ENCODE measurements at regions not wholly inside any gene's neighbourhood (a gene's known extent, or its start where the extent isn't known, plus 50 kb on each side); places are given as distances from the start of the nearest gene placed in this dataset.

DNA sequence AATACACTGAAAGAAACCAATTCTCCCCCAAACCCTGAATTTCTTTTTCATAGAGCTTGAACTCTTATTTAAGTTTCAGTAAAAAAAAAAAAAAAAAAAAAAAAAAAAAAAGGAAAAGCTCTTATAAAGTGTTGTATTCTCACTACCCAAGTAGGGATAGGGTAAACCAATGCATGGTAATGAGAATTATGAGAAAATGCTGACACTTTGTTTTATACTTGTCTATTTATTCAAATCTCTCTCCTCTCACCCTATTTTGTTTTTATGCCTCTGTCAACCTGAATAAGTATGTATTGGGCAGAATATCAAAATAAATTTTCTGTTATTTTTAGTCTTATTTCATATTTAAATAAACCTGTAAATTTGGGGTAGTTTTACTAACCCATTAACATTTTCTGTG, 181.9 kb downstream of the GJA1 start:
- intact Hi-C loops (cut with micrococcal nuclease): no loop called here
- no peaks in the 10 kb centered on the region for H3K36me3 ChIP-seq (ENCODE audit: control insufficient read depth, insufficient read depth, low read length)
- no peaks in the 10 kb centered on the region for H3K4me1 ChIP-seq (ENCODE audit: control insufficient read depth, insufficient read depth, low read length)
- TF ChIP-seq, protein P1, sequence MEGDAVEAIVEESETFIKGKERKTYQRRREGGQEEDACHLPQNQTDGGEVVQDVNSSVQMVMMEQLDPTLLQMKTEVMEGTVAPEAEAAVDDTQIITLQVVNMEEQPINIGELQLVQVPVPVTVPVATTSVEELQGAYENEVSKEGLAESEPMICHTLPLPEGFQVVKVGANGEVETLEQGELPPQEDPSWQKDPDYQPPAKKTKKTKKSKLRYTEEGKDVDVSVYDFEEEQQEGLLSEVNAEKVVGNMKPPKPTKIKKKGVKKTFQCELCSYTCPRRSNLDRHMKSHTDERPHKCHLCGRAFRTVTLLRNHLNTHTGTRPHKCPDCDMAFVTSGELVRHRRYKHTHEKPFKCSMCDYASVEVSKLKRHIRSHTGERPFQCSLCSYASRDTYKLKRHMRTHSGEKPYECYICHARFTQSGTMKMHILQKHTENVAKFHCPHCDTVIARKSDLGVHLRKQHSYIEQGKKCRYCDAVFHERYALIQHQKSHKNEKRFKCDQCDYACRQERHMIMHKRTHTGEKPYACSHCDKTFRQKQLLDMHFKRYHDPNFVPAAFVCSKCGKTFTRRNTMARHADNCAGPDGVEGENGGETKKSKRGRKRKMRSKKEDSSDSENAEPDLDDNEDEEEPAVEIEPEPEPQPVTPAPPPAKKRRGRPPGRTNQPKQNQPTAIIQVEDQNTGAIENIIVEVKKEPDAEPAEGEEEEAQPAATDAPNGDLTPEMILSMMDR (IDR thresholded peaks at IDR 0.05): no peak
- H3K36me3 Mint-ChIP-seq: no peaks in the 10 kb centered on the region
- no peak overlapping the region for H3K4me3 Mint-ChIP-seq
- H3K9me3 Mint-ChIP-seq: peaks cover 3 to 8% of the 10 kb centered on the region in 2 donors
- no peak overlapping the region for H3K4me3 ChIP-seq (ENCODE audit: low read length)
- H3K27me3 Mint-ChIP-seq (ENCODE audit: low read depth in 2 of 2): no peaks in the 10 kb centered on the region
- no peaks in the 10 kb centered on the region for H3K9me3 ChIP-seq (ENCODE audit: control insufficient read depth, insufficient read depth, low read length)
- ATAC-seq: no peak
- H3K27me3 ChIP-seq (ENCODE audit: control insufficient read depth, insufficient read depth, low read length): no peaks in the 10 kb centered on the region
- no peak overlapping the region for H3K27ac Mint-ChIP-seq
- no peaks in the 10 kb centered on the region for H3K4me1 Mint-ChIP-seq
- no peak overlapping the region for H3K27ac ChIP-seq (ENCODE audit: low read length)
- no peak for DNase-seq

DNA sequence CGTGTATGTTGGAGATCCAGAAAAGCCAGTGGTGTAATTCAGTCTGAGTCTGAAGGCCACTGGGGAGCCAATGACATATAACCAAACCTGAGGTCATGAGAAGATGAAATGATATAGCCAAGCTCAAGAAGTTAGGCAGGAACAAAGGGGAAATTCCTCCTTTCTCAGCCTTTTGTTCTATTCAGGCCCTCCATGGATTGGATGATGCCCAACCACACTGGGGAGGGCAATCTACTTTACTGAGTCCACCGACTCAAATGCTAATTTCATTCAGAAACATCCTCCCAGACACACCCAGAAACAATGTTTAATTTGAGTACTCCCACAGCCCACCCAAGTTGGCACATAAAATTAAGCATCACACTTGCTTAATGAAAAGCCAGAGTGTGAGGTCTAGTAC, 183.6 kb downstream of the GJA1 start:
- no peaks in the 10 kb centered on the region for H3K27me3 Mint-ChIP-seq (ENCODE audit: low read depth in 2 of 2)
- H3K9me3 Mint-ChIP-seq: peaks cover 7 to 13% of the 10 kb centered on the region in 2 donors
- H3K4me3 Mint-ChIP-seq: no peak overlapping the region
- no peaks in the 10 kb centered on the region for H3K27me3 ChIP-seq (ENCODE audit: control insufficient read depth, insufficient read depth, low read length)
- no peaks in the 10 kb centered on the region for H3K9me3 ChIP-seq (ENCODE audit: control insufficient read depth, insufficient read depth, low read length)
- no peak overlapping the region for H3K4me3 ChIP-seq (ENCODE audit: low read length)
- no peaks in the 10 kb centered on the region for H3K36me3 ChIP-seq (ENCODE audit: control insufficient read depth, insufficient read depth, low read length)
- H3K4me1 Mint-ChIP-seq: no peaks in the 10 kb centered on the region
- H3K4me1 ChIP-seq (ENCODE audit: control insufficient read depth, insufficient read depth, low read length): no peaks in the 10 kb centered on the region
- ATAC-seq (no peak), DNase-seq (no peak)
- H3K27ac Mint-ChIP-seq: no peak overlapping the region
- intact Hi-C loops (cut with micrococcal nuclease): no loop called here
- no peaks in the 10 kb centered on the region for H3K36me3 Mint-ChIP-seq
- TF ChIP-seq, protein P1 (IDR thresholded peaks at IDR 0.05): no peak
- 49% methylated on average over 2 of the region's 2 CpGs for WGBS (ENCODE audit: insufficient coverage)
- H3K27ac ChIP-seq (ENCODE audit: low read length): no peak overlapping the region

DNA sequence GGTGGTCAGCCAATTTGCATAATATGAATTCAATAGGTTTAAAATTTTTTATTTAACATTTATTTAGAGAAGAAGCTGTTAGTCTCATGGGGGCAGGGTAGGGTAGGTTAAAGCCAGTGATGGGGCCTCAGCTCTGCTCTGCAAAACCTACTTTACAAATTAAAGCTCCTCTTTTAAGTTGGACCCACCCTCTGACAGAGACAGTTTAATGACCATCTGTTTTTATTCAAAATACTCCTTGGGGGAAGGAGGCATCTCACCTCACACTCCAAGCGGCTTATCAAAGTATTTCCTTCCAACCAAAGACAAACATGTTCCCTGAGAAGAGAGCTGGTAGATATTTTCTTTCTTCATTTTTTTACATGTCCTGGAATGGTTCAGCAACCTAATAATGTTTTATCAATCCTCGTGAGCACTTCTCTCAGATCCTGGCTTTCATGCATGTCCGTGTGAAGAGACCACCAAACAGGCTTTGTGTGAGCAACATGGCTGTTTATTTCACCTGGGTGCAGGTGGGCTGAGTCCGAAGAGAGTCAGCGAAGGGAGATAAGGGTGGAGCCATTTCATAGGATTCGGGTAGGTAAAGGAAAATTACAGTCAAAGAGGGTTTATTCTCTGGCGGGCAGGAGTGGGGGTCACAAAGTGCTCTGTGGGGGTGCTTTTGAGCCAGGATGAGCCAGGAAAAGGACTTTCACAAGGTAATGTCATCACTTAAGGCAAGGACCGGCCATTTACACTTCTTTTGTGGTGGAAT, 184.7 kb downstream of the GJA1 start:
- Histone ChIP-seq H3K4me1 (ENCODE audit: control insufficient read depth, insufficient read depth, low read length) (no peaks in the 10 kb centered on the region), H3K9me3 (ENCODE audit: control insufficient read depth, insufficient read depth, low read length) (no peaks in the 10 kb centered on the region), H3K27me3 (ENCODE audit: control insufficient read depth, insufficient read depth, low read length) (no peaks in the 10 kb centered on the region), H3K36me3 (ENCODE audit: control insufficient read depth, insufficient read depth, low read length) (no peaks in the 10 kb centered on the region), H3K27ac (ENCODE audit: low read length) (no peak overlapping the region), H3K4me3 (ENCODE audit: low read length) (no peak overlapping the region)
- WGBS (ENCODE audit: insufficient coverage): 92% methylated on average over 6 of the region's 8 CpGs
- DNase-seq (no peak), ATAC-seq (no peak)
- no peaks in the 10 kb centered on the region for H3K36me3 Mint-ChIP-seq
- peaks cover 11 to 21% of the 10 kb centered on the region in 2 donors for H3K9me3 Mint-ChIP-seq
- H3K4me1 Mint-ChIP-seq: no peaks in the 10 kb centered on the region
- H3K27ac Mint-ChIP-seq: no peak overlapping the region
- intact Hi-C loops (cut with micrococcal nuclease): no loop called here
- H3K27me3 Mint-ChIP-seq (ENCODE audit: low read depth in 2 of 2): no peaks in the 10 kb centered on the region
- TF ChIP-seq, protein P1 (IDR thresholded peaks at IDR 0.05): no peak
- H3K4me3 Mint-ChIP-seq: no peak overlapping the region

DNA sequence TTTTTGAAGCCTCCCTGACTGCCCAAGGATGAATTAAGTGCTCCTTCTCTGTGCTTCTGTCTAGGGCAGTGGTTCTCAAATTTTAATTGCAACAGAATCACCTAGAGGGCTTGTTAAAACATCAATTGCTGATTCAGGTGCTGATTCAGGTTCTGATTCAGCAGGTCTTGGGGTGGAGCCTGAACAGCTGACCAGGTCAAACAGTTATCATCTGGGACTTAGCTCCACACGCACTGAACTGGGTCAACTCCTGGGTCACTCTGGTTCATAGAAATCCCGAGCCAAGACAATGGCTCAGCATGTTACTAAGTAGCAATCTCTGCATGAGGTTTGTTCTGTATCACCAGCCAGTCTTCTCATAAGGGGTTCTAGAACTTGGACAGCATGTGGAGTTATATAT, 192.3 kb downstream of the GJA1 start:
- intact Hi-C loops (cut with micrococcal nuclease): no loop called here
- H3K27me3 Mint-ChIP-seq (ENCODE audit: low read depth in 2 of 2): no peaks in the 10 kb centered on the region
- no peaks in the 10 kb centered on the region for H3K36me3 ChIP-seq (ENCODE audit: control insufficient read depth, insufficient read depth, low read length)
- H3K27ac Mint-ChIP-seq: no peak overlapping the region
- DNase-seq (no peak), ATAC-seq (no peak)
- H3K36me3 Mint-ChIP-seq: no peaks in the 10 kb centered on the region
- H3K4me3 Mint-ChIP-seq: no peak overlapping the region
- H3K9me3 ChIP-seq (ENCODE audit: control insufficient read depth, insufficient read depth, low read length): peaks cover 2% of the 10 kb centered on the region
- no peaks in the 10 kb centered on the region for H3K4me1 ChIP-seq (ENCODE audit: control insufficient read depth, insufficient read depth, low read length)
- WGBS (ENCODE audit: insufficient coverage): 96% methylated on average over 2 of the region's 2 CpGs
- H3K9me3 Mint-ChIP-seq: peaks cover 4 to 24% of the 10 kb centered on the region in 2 donors
- H3K27ac ChIP-seq (ENCODE audit: low read length): no peak overlapping the region
- no peaks in the 10 kb centered on the region for H3K27me3 ChIP-seq (ENCODE audit: control insufficient read depth, insufficient read depth, low read length)
- H3K4me3 ChIP-seq (ENCODE audit: low read length): no peak overlapping the region
- TF ChIP-seq, protein P1 (IDR thresholded peaks at IDR 0.05): no peak
- H3K4me1 Mint-ChIP-seq: no peaks in the 10 kb centered on the region
